ENCODE measurements at regions not wholly inside any gene's neighbourhood (a gene's known extent, or its start where the extent isn't known, plus 50 kb on each side); places are given as distances from the start of the nearest gene placed in this dataset.

DNA sequence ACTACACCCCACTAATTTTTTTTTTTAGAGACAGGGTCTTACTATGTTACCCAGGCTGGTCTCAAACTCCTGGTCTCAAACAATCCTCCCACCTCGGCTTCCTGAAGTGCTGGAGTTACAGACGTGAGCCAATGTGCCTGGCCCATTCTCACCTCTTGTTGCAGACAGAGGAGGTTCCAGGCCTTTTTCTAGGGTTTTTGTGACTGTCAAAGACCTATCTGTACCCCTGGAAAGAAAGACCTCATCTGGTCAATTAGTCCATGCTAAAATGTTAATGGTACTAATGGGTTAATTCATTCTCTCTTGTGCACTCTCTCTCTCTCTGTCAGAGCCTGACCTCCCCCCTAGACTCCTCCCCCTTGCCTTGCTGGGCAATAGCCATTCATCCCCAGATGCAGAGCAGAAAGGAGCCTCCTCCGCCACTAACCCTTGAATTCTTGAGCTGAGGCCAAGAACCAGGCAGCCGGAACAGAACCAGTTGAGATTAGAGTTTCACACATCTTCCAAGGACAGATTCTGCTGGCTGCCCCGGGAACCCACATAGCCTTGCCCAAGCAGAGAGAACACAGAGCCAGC, 209.7 kb downstream of the SKIDA1 start:
- intact Hi-C loops (cut with DNase I; ENCODE audit: low total_unique reads), result no loop called here
- Histone ChIP-seq H3K4me1 (peaks cover 0 to 16% (median 4%) of the 10 kb centered on the region in 4 donors), H3K27ac (no peak overlapping the region), H3K36me3 (no peaks in the 10 kb centered on the region), H3K27me3 (no peaks in the 10 kb centered on the region), H3K4me3 (no peak overlapping the region), H3K9me3 (no peaks in the 10 kb centered on the region)
- TF ChIP-seq, protein P1, sequence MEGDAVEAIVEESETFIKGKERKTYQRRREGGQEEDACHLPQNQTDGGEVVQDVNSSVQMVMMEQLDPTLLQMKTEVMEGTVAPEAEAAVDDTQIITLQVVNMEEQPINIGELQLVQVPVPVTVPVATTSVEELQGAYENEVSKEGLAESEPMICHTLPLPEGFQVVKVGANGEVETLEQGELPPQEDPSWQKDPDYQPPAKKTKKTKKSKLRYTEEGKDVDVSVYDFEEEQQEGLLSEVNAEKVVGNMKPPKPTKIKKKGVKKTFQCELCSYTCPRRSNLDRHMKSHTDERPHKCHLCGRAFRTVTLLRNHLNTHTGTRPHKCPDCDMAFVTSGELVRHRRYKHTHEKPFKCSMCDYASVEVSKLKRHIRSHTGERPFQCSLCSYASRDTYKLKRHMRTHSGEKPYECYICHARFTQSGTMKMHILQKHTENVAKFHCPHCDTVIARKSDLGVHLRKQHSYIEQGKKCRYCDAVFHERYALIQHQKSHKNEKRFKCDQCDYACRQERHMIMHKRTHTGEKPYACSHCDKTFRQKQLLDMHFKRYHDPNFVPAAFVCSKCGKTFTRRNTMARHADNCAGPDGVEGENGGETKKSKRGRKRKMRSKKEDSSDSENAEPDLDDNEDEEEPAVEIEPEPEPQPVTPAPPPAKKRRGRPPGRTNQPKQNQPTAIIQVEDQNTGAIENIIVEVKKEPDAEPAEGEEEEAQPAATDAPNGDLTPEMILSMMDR (IDR thresholded peaks at IDR 0.05), result no peak
- TF ChIP-seq EP300 (IDR thresholded peaks at IDR 0.05; ENCODE audit: low read depth) (no peak), POLR2AphosphoS5 (IDR thresholded peaks at IDR 0.05) (no peak), POLR2A (IDR thresholded peaks at IDR 0.05) (no peak)
- WGBS, 2 donors (ENCODE audit: low coverage in 1 of 2), result 42 to 52% methylated on average over 2 to 5 of the region's 5 CpGs
- in situ Hi-C loops (cut with MboI; ENCODE audit: low pct_ligation_motif_present in 1 of 4, low pct_unique_long_range_greater_than_20kb in 1 of 4, low sequenced_read_pairs in 3 of 4), result no loop called here
- no peak for DNase-seq

GRCh38 chr10:21314906-21315644, 210.4 kb downstream of the SKIDA1 start:
- intact Hi-C loops (cut with DNase I; ENCODE audit: low total_unique reads), result no loop called here
- H3K36me3 ChIP-seq, result no peaks in the 10 kb centered on the region
- in situ Hi-C loops (cut with MboI; ENCODE audit: low pct_ligation_motif_present in 1 of 4, low pct_unique_long_range_greater_than_20kb in 1 of 4, low sequenced_read_pairs in 3 of 4), result no loop called here
- H3K9me3 ChIP-seq, result no peaks in the 10 kb centered on the region
- DNase-seq, result no peak
- WGBS, 2 donors (ENCODE audit: low coverage in 1 of 2), result 50% methylated on average over 13 of the region's 13 CpGs; no CpG with 5 or more reads in 1 of the 2 donors
- no peak overlapping the region for H3K27ac ChIP-seq
- TF ChIP-seq EP300 (IDR thresholded peaks at IDR 0.05; ENCODE audit: low read depth) (no peak), POLR2AphosphoS5 (IDR thresholded peaks at IDR 0.05) (no peak), POLR2A (IDR thresholded peaks at IDR 0.05) (no peak)
- TF ChIP-seq, protein P1 (IDR thresholded peaks at IDR 0.05), result no peak
- peaks cover 0 to 16% (median 4%) of the 10 kb centered on the region in 4 donors for H3K4me1 ChIP-seq
- H3K27me3 ChIP-seq, result no peaks in the 10 kb centered on the region
- H3K4me3 ChIP-seq, result no peak overlapping the region

- Histone ChIP-seq H3K9me3 (no peaks in the 10 kb centered on the region), H3K27ac (no peak overlapping the region), H3K4me1 (peaks cover 0 to 16% (median 4%) of the 10 kb centered on the region in 4 donors), H3K27me3 (no peaks in the 10 kb centered on the region), H3K36me3 (no peaks in the 10 kb centered on the region), H3K4me3 (no peak overlapping the region)
- no peak for DNase-seq
- intact Hi-C loops (cut with DNase I; ENCODE audit: low total_unique reads), result no loop called here
- TF ChIP-seq POLR2AphosphoS5 (IDR thresholded peaks at IDR 0.05) (no peak), EP300 (IDR thresholded peaks at IDR 0.05; ENCODE audit: low read depth) (no peak), POLR2A (IDR thresholded peaks at IDR 0.05) (no peak)
- TF ChIP-seq, protein P1 (IDR thresholded peaks at IDR 0.05), result no peak
- 72% methylated on average over 9 of the region's 9 CpGs; no CpG with 5 or more reads in 1 of the 2 donors for WGBS, 2 donors (ENCODE audit: low coverage in 1 of 2)
- in situ Hi-C loops (cut with MboI; ENCODE audit: low pct_ligation_motif_present in 1 of 4, low pct_unique_long_range_greater_than_20kb in 1 of 4, low sequenced_read_pairs in 3 of 4), result no loop called here
Observed at GRCh38 chr10:21314111-21314626, 211.3 kb downstream of the SKIDA1 start.

GRCh38 chr10:21313691-21314090, 211.8 kb downstream of the SKIDA1 start:
- intact Hi-C loops (cut with DNase I; ENCODE audit: low total_unique reads) (no loop called here), in situ Hi-C loops (cut with MboI; ENCODE audit: low pct_ligation_motif_present in 1 of 4, low pct_unique_long_range_greater_than_20kb in 1 of 4, low sequenced_read_pairs in 3 of 4) (no loop called here)
- Histone ChIP-seq H3K27ac (no peak overlapping the region), H3K4me1 (peaks cover 0 to 16% (median 4%) of the 10 kb centered on the region in 4 donors), H3K36me3 (no peaks in the 10 kb centered on the region), H3K9me3 (no peaks in the 10 kb centered on the region), H3K4me3 (no peak overlapping the region), H3K27me3 (no peaks in the 10 kb centered on the region)
- TF ChIP-seq, protein P1 (IDR thresholded peaks at IDR 0.05), result no peak
- no peak for TF ChIP-seq POLR2AphosphoS5 (IDR thresholded peaks at IDR 0.05)
- TF ChIP-seq EP300 (IDR thresholded peaks at IDR 0.05; ENCODE audit: low read depth), result no peak
- TF ChIP-seq POLR2A (IDR thresholded peaks at IDR 0.05), result no peak
- DNase-seq, result no peak
- WGBS, 2 donors (ENCODE audit: low coverage in 1 of 2), result 91 to 100% methylated on average over 3 to 7 of the region's 7 CpGs
